GM12864 (cell line): ENCODE measurements at regions not wholly inside any gene's neighbourhood (a gene's known extent, or its start where the extent isn't known, plus 50 kb on each side); places are given as distances from the start of the nearest gene placed in this dataset.
"Not testable (repeated sequence)": the region's sequence is repeated elsewhere in the genome, so short reads cannot be mapped to it uniquely, and the experiment has no call there.

ENCODE experiments used
- DNase-seq: peaks from one replicate; pipeline ENCODE4 v3.0.0-alpha.2; 2011; ENCODE audit warnings: low read depth
- H3K4me3 ChIP-seq: 2 replicates; pipeline ENCODE4 v1.5.1; 2011; ENCODE audit warnings: mild to moderate bottlenecking, low read depth, low read length, control low read depth
- TF ChIP-seq, protein P1 (sequence below): IDR thresholded peaks from 2 replicates; pipeline ENCODE4 v1.5.1; 2011; ENCODE audit warnings: low read depth, mild to moderate bottlenecking, moderate library complexity, low read length, control low read depth, inconsistent platforms; ENCODE audit errors: missing control alignments

GRCh38 chr2:7759898-7760297, 842.7 kb downstream of the RNF144A start:
- no peak overlapping the region for H3K4me3 ChIP-seq
- DNase-seq, result no peak
- TF ChIP-seq, protein P1, sequence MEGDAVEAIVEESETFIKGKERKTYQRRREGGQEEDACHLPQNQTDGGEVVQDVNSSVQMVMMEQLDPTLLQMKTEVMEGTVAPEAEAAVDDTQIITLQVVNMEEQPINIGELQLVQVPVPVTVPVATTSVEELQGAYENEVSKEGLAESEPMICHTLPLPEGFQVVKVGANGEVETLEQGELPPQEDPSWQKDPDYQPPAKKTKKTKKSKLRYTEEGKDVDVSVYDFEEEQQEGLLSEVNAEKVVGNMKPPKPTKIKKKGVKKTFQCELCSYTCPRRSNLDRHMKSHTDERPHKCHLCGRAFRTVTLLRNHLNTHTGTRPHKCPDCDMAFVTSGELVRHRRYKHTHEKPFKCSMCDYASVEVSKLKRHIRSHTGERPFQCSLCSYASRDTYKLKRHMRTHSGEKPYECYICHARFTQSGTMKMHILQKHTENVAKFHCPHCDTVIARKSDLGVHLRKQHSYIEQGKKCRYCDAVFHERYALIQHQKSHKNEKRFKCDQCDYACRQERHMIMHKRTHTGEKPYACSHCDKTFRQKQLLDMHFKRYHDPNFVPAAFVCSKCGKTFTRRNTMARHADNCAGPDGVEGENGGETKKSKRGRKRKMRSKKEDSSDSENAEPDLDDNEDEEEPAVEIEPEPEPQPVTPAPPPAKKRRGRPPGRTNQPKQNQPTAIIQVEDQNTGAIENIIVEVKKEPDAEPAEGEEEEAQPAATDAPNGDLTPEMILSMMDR, result no peak

DNA sequence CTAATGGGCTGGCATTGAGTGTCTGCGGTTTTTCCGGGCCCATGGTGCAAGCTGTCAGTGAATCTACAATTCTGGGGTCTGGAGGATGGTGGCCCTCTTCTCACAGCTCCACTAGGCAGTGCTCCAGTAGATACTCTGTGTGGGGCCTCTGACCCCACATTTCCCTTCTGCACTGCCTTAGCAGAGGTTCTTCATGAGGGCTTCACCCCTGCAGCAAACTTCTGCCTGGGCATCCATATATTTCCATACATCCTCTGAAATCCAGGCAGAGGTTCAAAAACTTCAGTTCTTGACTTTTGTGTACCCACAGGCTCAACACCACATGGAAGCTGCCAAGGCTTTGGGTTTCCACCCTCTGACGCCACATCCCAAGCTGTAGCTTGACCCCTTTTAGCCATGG, 846.2 kb downstream of the RNF144A start:
- not testable (repeated sequence) for DNase-seq, H3K4me3 ChIP-seq

GRCh38 chr2:7765236-7765635, 848.0 kb downstream of the RNF144A start:
- H3K4me3 ChIP-seq, result no peak overlapping the region
- TF ChIP-seq, protein P1, result no peak
- no peak for DNase-seq

- DNase-seq, result no peak
- TF ChIP-seq, protein P1, result no peak
- no peak overlapping the region for H3K4me3 ChIP-seq
Observed at GRCh38 chr2:7766088-7766722, 849.0 kb downstream of the RNF144A start.

- H3K4me3 ChIP-seq, result no peak overlapping the region
- TF ChIP-seq, protein P1, result no peak
- no peak for DNase-seq
Observed at GRCh38 chr2:7766978-7767565, 849.9 kb downstream of the RNF144A start.

DNA sequence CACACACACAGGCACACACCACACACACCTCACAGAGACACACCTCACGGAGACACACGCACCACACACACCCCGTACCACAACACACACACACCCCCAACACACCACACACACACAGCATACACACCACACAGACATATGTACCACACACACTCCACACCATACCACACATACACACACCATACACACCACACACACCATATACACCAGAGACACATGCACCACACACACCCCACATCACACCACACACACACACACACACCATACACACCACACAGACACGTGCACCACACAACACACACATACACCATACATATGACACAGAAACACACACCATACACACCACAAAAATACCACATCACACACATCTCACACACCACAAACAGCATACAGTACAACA, 850.7 kb downstream of the RNF144A start:
- TF ChIP-seq, protein P1, result no peak
- H3K4me3 ChIP-seq, result no peak overlapping the region
- no peak for DNase-seq

- TF ChIP-seq, protein P1, result no peak
- H3K4me3 ChIP-seq, result no peak overlapping the region
- DNase-seq, result no peak
Observed at GRCh38 chr2:7771781-7772180, 854.6 kb downstream of the RNF144A start.
